HG03097 (cell line): ENCODE measurements at regions not wholly inside any gene's neighbourhood (a gene's known extent, or its start where the extent isn't known, plus 50 kb on each side); places are given as distances from the start of the nearest gene placed in this dataset.

Experiments used
- ATAC-seq: cut with Tn5 transposase; IDR thresholded peaks from one replicate; pipeline ENCODE4 v1.9.1; 2021; ENCODE audit not compliant: unreplicated experiment, low FRiP score

DNA sequence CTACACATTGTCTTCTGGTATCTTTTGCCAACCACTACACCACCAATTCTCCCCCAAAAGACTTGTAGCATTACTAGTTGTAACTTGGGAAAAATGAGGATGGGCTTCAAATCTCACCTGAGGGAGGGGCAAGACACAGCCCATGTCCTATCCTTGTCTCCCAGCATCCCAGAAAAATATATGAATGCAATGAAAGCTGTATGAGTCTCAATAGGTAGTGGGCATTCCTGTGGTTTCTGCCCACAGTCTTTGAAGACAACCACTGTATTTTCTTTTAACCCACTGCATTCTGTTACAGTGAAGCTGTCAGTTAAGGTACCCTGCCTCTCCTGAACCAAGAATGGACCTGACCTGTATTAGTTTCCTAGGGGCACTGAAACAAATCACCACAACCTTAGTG, 336.2 kb upstream of the TMPO start:
- ATAC-seq = no peak

DNA sequence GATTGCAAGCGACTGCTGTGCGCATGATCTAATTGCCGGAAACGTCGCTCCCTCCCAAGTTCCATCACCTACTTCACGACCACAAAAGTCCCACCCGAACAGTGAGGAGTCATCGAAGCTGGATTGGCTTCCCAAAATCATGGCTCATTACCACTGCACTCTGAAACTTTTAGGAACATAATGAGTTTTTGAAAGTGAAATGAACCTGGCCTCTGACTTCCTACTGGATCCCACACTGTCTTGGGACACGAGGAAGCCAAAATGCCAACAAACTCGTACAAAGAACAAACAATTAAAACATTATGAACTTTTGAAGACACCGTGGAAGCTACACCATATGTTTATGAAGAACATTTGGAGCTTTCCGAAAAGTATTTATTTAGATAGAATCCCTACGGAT, 334.8 kb upstream of the TMPO start:
- ATAC-seq = no peak

GRCh38 chr12:98182821-98183220, 332.6 kb upstream of the TMPO start:
- no peak for ATAC-seq

DNA sequence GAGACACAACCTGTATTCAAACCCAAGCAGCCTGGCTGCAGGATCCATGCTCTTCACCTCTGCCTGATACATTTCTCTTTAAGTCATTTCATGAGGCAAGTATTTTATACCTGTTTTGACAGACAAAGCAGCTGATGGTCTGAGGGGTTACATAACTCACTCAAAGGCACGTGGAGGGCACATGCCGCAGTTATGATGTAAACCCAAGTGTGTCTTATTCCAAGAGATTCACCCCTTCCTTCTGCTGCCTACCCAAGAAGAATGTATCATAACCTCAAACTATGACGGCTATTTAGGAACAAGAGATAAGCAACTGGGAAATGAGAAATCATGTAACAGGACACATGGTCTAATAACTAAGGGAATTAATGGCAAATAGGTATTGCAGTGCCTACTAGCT, 329.8 kb upstream of the TMPO start:
- no peak for ATAC-seq

DNA sequence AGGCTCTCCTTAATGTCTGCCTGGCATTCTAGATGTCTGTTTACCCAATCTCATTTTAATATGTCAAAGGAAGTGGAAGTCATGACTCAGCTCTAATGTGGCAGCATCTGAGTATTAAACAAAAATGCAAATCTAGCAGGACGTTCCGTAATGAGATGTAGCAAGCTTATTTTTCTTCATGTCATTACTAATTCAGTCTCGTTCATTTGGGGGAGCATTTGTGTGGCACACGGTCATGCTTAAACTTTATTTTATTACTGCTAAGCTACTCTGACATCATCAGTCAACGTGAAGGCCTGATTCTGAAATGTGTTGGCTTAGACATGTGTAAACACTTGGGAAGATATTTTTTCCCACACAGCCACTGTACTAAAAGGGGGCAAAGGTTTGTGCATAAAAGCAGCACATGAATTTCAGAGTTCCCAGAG, 326.7 kb upstream of the TMPO start:
- ATAC-seq = no peak

DNA sequence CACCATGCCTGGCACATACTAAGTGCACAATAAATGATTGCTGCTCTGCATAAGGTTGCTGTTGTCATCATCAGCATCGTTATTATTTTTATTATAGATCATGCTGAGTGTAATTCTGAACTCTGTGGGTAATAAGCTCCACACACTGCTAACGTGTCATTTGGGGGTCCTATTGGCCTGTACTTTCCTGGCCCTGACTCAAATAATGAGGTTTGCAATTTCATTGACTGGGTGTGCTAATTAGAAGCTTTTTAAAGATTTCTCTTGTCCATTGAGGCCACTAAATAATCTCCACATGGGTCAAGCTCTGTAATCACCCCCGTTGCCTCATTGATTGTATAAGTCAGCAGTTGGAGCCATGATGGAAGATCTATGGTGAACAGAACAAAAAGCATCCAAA, 320.8 kb upstream of the TMPO start:
- ATAC-seq = no peak

- ATAC-seq = no peak
Observed at GRCh38 chr12:98198261-98198982, 317.0 kb upstream of the TMPO start.

- ATAC-seq = no peak
Observed at GRCh38 chr12:98208816-98209215, 306.6 kb upstream of the TMPO start.

GRCh38 chr12:98211909-98212695, 303.3 kb upstream of the TMPO start:
- ATAC-seq = no peak

- ATAC-seq = no peak
Observed at GRCh38 chr12:98213556-98213955, 301.8 kb upstream of the TMPO start.

GRCh38 chr12:98217257-98217656, 298.1 kb upstream of the TMPO start:
- ATAC-seq = no peak

DNA sequence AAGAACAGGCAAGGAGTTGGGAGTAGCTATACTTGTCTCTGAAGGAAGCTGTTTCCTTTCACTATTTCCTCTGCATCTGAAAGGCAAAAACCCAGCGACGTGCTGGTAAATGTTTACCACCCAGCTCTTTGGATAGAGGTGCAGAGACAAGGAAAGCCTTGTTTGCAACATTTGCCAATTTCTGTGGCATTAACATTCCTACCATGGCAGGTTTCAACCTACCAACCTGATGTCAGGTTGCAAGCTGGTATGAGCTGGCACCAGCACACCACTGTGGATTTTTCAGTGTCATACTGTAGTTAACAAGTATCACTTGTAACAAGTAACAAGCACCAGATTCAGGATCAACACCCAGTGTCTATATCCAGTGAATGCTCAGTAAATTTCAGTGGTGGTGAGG, 294.8 kb upstream of the TMPO start:
- ATAC-seq = no peak

DNA sequence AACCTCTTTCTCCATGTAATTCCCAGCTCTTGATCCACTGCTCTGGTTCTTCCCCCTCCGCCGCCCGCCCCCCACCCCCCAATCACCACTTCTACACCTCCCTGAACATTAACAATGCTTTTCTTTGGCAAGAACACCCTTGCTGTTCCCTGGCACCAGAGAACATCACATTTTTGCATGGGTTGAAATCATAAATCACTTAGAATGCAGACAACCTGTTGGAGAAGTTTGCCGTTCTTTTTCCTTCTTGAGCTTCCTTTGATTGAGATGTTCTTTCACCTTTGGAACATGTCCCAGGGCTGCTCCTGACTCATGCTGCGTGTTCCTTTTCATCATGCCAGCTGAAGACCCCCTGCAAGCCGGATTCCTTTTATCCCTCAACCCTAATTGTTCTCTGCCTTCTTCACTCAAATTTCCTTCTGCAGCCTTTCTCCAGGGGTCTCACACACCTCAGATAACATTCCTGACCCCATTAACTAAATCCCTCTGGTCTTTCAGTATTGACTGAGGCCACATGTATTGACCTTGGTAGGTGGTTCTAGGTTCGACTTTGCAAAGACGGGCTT, 294.1 kb upstream of the TMPO start:
- no peak for ATAC-seq

- ATAC-seq = no peak
Observed at GRCh38 chr12:98222135-98222534, 293.3 kb upstream of the TMPO start.

GRCh38 chr12:98224584-98225221, 290.7 kb upstream of the TMPO start:
- ATAC-seq = peak; percentile 77

DNA sequence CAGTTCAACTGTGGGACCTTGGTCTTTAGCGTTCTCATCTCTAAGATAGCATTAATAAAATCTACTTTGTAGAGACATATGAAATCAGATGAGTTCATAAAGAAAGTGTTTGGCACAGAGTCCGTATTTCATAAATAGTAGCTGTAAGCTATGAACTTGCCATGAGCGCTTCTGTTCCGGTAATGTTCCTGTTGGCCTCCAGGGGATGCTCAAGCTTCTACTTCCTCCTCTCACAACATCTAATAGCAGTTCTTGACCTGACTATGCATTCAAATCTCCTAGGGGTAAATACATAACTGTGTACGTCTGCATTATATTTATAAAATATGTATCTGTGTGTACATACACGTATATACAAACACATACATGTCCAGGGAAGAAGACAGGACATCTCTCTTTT, 288.2 kb upstream of the TMPO start:
- no peak for ATAC-seq

- no peak for ATAC-seq
Observed at GRCh38 chr12:98228683-98229539, 286.5 kb upstream of the TMPO start.

DNA sequence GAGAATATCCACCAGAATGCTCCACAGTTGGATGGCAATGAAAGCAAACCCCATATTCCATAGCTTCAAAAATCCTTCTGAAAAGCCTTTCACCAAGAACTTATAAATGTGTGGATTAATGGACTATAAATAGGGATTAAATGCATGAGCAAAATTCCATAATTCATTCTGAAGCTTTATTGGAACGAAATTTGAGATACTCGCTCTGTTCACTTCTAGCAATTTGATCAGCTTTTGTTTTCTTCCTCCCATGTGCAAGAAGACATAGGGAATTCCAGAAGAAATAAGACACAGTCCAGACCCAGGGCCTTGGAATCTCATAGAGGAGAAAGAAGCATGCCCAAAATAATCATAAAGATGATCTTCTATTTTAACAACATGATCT, 285.9 kb upstream of the TMPO start:
- no peak for ATAC-seq

GRCh38 chr12:98232753-98233390, 282.5 kb upstream of the TMPO start:
- no peak for ATAC-seq

GRCh38 chr12:98235301-98235700, 280.1 kb upstream of the TMPO start:
- no peak for ATAC-seq
